Brain microvascular endothelial cell (primary cell): ENCODE measurements at regions not wholly inside any gene's neighbourhood (a gene's known extent, or its start where the extent isn't known, plus 50 kb on each side); places are given as distances from the start of the nearest gene placed in this dataset.

Experiments used
- DNase-seq: peaks from one replicate; pipeline ENCODE4 v3.0.0-alpha.2; 2020
- H3K27ac ChIP-seq: fragments of 250-450 bp; sonication (Bioruptor Pico); 2 replicates; pipeline ENCODE4 v1.5.1; 2020; ENCODE audit warnings: mild to moderate bottlenecking, moderate library complexity
- H3K27me3 ChIP-seq: fragments of 250-450 bp; sonication (Bioruptor Pico); replicated peaks from 2 replicates; pipeline ENCODE4 v1.5.1; 2020; ENCODE audit warnings: mild to moderate bottlenecking
- H3K36me3 ChIP-seq: fragments of 250-450 bp; sonication (Bioruptor Pico); replicated peaks from 2 replicates; pipeline ENCODE4 v1.5.1; 2020; ENCODE audit warnings: mild to moderate bottlenecking
- H3K4me3 ChIP-seq: 2 replicates; pipeline ENCODE4 v1.5.1; 2011; ENCODE audit warnings: low read depth, mild to moderate bottlenecking, control low read depth, low read length, moderate library complexity
- in situ Hi-C: cut with HindIII; loops from 2 replicates; pipeline ENCODE4 v1.10.0; 2017; ENCODE audit warnings: low sequenced_read_pairs, low pct_ligation_motif_present
- TF ChIP-seq, protein P1 (sequence below): IDR thresholded peaks from 2 replicates; pipeline ENCODE4 v1.5.1; 2011; ENCODE audit warnings: low read depth, mild to moderate bottlenecking, moderate library complexity, low read length, control low read depth, inconsistent platforms; ENCODE audit errors: missing control alignments

DNA sequence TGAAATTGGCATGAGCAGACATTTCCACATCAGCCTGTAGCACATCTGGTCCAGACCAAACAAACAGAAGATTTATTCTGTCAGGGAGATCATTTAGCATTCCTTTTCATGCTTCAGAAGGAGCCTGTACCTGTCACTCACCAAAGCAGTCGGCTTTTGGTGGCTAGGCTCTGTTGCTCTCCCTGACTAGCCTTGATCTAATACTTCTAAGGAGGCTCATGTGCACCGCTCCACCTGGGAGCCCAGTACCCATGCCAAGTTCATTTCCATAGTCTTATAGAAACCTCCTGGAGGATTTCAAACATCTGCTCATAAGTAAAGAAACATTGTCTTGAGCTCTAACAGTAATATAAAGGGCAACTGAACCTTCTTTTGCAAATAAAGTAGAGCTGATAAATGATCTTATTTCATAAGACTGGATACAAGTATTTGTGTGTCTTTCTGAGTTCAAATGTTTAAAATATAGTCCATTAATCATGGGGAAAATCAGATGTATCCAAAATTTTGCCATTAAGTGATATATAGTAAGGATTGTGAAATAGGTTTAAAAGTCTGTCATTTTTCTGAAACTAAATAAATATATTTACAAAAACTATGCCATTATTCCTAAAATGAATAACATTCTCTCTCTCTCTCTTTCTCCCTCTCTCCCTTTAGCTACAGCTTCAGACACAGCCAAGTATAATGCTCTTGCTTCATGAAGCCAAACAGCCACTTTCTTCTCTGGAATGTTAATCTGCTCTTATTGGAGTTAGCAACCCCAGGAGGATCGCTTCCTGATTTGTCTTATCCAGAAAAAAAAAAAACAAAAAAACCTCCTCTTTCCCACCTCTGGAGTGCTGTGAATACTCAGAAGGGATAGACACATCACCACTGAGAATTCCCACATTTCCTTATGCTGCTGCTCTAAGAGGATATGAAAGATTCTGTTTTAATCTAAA lies 192.7 kb upstream of the TFAP2D start:
- Histone ChIP-seq H3K4me3 (no peak overlapping the region), H3K36me3 (no peaks in the 10 kb centered on the region), H3K27ac (no peak overlapping the region), H3K27me3 (no peaks in the 10 kb centered on the region)
- in situ Hi-C loops, result no loop called here
- DNase-seq, result no peak
- TF ChIP-seq, protein P1, sequence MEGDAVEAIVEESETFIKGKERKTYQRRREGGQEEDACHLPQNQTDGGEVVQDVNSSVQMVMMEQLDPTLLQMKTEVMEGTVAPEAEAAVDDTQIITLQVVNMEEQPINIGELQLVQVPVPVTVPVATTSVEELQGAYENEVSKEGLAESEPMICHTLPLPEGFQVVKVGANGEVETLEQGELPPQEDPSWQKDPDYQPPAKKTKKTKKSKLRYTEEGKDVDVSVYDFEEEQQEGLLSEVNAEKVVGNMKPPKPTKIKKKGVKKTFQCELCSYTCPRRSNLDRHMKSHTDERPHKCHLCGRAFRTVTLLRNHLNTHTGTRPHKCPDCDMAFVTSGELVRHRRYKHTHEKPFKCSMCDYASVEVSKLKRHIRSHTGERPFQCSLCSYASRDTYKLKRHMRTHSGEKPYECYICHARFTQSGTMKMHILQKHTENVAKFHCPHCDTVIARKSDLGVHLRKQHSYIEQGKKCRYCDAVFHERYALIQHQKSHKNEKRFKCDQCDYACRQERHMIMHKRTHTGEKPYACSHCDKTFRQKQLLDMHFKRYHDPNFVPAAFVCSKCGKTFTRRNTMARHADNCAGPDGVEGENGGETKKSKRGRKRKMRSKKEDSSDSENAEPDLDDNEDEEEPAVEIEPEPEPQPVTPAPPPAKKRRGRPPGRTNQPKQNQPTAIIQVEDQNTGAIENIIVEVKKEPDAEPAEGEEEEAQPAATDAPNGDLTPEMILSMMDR, result no peak

DNA sequence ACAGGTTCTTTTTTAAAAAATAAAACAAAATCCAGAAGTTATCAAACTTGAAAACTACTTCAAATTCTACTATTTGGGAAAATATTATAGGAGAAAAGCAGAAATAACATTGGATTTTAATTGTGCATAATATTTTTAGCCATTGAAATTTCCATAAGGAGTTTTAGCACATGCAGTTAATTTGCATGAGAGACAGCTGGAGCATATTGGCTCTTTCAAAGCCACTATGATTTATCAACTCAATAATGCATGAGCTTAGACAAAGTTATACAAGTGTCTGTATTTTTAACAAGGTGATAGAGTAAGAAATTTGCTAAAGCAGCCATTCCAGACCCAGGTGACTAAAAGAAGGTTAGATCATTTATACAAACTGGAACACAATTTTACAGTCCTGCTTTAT lies 189.0 kb upstream of the TFAP2D start:
- Histone ChIP-seq H3K36me3 (no peaks in the 10 kb centered on the region), H3K27me3 (no peaks in the 10 kb centered on the region), H3K4me3 (no peak overlapping the region), H3K27ac (no peak overlapping the region)
- TF ChIP-seq, protein P1, result no peak
- no peak for DNase-seq
- in situ Hi-C loops, result no loop called here

DNA sequence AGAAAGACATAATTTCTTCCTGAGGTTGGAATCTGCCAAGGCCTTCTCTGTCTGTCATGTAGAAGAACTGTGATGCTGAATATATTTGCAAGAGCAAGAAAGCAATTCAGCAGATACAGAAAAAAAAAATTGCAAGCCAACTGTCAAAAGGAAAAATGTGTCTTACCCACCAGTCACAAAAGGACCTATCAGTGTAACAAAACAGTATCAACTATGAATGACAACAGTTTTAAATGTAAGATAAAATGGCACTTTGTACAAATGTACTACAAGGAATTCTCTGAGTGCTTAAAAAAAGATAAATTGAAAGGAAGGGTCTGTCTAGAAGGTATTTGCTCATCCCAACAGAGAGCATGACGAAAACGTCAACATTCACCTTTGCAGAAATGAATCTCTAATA lies 185.3 kb upstream of the TFAP2D start:
- in situ Hi-C loops, result no loop called here

DNA sequence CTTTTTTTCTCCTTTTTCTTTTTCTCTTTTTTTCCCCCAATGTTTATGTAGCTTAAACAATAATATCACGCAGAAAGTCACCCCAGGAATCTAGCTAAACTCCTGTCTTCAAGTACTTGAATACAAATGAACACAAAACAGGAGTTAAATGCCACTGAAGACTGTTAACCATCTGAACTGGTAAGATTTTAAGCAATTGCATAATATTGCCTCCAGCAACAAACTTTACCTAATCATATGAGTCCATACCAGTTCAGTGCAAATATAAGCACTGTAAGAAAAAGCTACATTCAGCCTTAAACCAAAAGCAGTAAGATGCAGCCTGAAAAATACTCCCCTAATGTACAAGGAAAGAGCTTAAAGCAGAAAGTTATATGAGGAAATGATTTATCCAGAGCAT lies 173.9 kb upstream of the TFAP2D start:
- TF ChIP-seq, protein P1, result no peak
- no peak for DNase-seq
- Histone ChIP-seq H3K27ac (no peak overlapping the region), H3K27me3 (no peaks in the 10 kb centered on the region), H3K4me3 (no peak overlapping the region), H3K36me3 (no peaks in the 10 kb centered on the region)
- in situ Hi-C loops, result no loop called here

More for the DNA sequence above, 185.3 kb upstream of the TFAP2D start:
- Histone ChIP-seq H3K27me3 (no peaks in the 10 kb centered on the region), H3K36me3 (no peaks in the 10 kb centered on the region), H3K27ac (no peak overlapping the region), H3K4me3 (no peak overlapping the region)
- DNase-seq, result no peak
- TF ChIP-seq, protein P1, result no peak

DNA sequence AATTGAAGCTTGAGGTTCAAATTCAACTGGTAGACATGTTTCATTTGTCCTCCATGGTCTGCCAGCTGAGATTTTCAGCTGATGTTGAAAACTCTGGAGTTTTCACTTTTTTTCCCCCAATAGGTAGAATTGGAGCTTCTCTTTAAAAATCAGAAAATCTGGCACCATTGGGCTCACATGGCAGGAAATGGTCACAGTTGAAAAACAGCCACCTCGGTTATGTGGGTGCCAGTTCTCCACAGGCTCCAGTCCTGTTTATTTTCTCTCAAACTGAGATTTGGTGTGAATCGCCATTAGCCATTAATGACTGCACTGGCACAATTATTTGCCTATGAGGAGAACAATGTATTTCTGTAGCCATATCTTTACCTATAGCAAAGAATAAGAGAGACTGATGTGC lies 171.4 kb upstream of the TFAP2D start:
- Histone ChIP-seq H3K36me3 (no peaks in the 10 kb centered on the region), H3K4me3 (no peak overlapping the region), H3K27ac (no peak overlapping the region), H3K27me3 (no peaks in the 10 kb centered on the region)
- in situ Hi-C loops, result no loop called here
- DNase-seq, result no peak
- TF ChIP-seq, protein P1, result no peak
